ENCODE measurements at regions not wholly inside any gene's neighbourhood (a gene's known extent, or its start where the extent isn't known, plus 50 kb on each side); places are given as distances from the start of the nearest gene placed in this dataset.
"Not testable (repeated sequence)": the region's sequence is repeated elsewhere in the genome, so short reads cannot be mapped to it uniquely, and the experiment has no call there.

DNA sequence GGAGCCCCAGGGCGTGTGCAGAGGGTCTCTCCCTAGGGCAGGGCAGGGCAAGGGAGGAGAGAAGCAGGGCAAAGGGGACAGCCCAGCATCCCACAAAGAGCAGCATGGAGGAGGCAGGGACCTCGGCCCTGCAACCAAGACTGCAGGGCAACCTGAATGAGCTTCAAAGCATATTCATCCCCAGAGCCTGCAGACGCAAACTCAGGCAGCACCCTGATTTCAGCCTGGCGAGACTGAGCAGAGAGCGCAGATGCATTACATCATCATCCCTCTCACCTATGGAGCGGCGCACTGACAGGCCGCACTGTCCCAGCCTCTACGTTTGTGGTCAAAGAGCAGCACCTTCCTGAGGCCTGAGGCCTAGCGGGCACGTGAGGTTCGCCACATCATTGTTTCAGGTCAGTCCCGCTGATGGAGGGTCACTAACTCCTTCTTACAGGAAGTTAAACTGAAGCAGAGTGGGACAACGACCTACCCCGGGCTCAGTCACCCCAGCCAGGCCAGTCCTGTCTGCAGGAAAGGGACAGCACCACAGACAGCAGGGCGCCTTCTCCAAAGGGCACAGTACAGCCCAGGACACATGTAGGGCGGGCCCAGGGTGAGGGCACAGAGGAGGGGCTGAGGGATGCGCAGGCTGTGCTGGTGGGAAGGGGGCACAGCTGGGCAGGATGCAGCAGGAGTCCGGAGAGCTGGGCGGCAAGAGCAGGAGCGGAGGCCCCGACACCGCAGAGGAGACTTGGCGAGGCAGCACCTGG lies 67.2 kb upstream of the RAB6C start:
- Histone ChIP-seq H3K27ac (ENCODE audit: low read depth, low read length, severe bottlenecking) (no peak overlapping the region), H3K36me3 (ENCODE audit: control insufficient read depth, insufficient read depth, low read length) (no peaks in the 10 kb centered on the region), H3K9me3 (ENCODE audit: control insufficient read depth, low read length) (no peaks in the 10 kb centered on the region), H3K4me1 (ENCODE audit: control insufficient read depth, insufficient read depth, low read length, poor library complexity, severe bottlenecking) (no peaks in the 10 kb centered on the region), H3K4me3 (ENCODE audit: extremely low read depth, insufficient read depth, low read length, poor library complexity, severe bottlenecking) (no peak overlapping the region)
- 94 to 96% methylated on average over 18 to 22 of the region's 24 CpGs for WGBS, 2 experiments (ENCODE audit: insufficient coverage in 2 of 2)

DNA sequence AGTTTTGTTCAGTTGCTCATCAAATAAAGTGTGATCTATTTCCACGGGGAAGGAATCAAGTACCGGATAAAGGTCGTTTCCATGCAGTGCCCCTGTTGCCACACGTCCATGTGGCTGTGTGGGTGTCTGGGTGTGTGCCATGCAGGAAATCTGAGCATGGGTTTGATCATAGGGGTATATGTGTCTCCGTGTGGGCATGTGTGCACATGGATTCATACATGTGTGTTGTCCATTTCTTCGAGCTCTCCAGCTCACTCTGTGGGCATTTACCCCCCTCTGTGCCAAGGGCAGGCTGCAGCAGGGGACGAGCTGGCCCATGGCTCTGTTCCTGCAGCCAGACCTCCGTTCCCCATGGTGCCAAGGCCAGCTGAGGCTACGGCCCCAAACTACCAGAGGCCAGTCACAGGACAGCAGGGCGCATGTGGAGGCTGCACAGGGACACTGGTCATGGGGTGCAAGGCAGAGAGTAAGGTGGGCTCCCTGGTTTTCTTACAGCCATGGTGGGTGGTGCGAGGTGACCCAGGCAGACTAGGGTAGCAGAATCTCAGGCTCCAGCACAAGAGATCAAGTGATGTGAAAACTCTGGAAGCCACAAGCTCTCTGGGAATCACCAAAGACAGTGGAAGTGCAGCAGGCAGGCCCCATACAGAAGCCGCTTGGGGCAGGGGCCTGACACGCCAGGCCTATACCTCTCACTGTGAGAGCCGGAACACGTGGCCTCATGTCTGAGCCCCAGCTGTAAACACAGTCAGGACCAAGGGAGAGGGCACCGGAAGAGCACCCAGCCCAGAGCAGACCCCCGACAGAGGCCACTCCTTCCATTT lies 66.4 kb upstream of the RAB6C start:
- no peak overlapping the region for H3K27ac ChIP-seq (ENCODE audit: low read depth, low read length, severe bottlenecking)
- WGBS, 2 experiments (ENCODE audit: insufficient coverage in 2 of 2) = 85 to 96% methylated on average over 12 to 14 of the region's 17 CpGs
- no peak overlapping the region for H3K4me3 ChIP-seq (ENCODE audit: extremely low read depth, insufficient read depth, low read length, poor library complexity, severe bottlenecking)
- H3K4me1 ChIP-seq (ENCODE audit: control insufficient read depth, insufficient read depth, low read length, poor library complexity, severe bottlenecking) = no peaks in the 10 kb centered on the region
- H3K9me3 ChIP-seq (ENCODE audit: control insufficient read depth, low read length) = no peaks in the 10 kb centered on the region
- H3K36me3 ChIP-seq (ENCODE audit: control insufficient read depth, insufficient read depth, low read length) = no peaks in the 10 kb centered on the region

DNA sequence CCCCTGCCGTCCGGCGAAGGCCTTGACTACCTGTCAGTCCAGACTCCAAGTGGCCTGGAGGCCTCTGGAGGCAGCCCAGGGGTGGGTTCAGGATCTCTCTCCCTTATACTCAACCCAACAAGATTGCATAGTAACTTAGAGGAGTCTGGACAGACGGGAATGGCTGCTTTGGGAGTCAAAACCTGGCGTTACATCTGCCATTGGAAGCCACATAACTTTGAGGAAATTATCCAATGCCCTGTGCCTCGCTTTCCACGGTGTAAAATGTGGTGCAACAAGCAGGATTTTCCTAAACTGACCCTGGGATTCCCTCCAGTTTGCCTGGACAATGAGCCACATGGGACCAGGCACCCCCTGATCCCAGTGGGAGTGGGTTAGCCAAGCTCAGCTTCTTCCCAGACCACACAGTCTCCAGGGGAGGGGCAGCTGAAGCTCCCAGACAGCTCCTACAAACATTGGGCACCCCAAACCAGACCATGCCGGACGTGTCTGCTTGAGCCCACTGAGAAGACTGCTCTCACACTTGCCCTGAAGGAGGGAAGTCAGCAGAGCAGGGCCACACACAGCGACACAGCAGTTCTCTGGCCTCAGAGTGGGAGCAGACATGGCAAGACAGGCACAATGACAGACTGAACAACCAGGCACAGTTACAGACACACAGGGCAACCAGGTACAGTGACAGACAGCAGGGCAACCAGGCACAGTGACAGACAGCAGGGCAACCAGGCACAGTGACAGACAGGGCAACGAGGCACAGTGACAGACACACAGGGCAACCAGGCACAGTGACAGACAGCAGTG lies 65.6 kb upstream of the RAB6C start:
- Histone ChIP-seq H3K27ac (ENCODE audit: low read depth, low read length, severe bottlenecking) (no peak overlapping the region), H3K4me3 (ENCODE audit: extremely low read depth, insufficient read depth, low read length, poor library complexity, severe bottlenecking) (no peak overlapping the region), H3K36me3 (ENCODE audit: control insufficient read depth, insufficient read depth, low read length) (no peaks in the 10 kb centered on the region), H3K9me3 (ENCODE audit: control insufficient read depth, low read length) (peaks cover 3% of the 10 kb centered on the region), H3K4me1 (ENCODE audit: control insufficient read depth, insufficient read depth, low read length, poor library complexity, severe bottlenecking) (no peaks in the 10 kb centered on the region)
- WGBS, 2 experiments (ENCODE audit: insufficient coverage in 2 of 2) = 82 to 87% methylated on average over 8 of the region's 11 CpGs

DNA sequence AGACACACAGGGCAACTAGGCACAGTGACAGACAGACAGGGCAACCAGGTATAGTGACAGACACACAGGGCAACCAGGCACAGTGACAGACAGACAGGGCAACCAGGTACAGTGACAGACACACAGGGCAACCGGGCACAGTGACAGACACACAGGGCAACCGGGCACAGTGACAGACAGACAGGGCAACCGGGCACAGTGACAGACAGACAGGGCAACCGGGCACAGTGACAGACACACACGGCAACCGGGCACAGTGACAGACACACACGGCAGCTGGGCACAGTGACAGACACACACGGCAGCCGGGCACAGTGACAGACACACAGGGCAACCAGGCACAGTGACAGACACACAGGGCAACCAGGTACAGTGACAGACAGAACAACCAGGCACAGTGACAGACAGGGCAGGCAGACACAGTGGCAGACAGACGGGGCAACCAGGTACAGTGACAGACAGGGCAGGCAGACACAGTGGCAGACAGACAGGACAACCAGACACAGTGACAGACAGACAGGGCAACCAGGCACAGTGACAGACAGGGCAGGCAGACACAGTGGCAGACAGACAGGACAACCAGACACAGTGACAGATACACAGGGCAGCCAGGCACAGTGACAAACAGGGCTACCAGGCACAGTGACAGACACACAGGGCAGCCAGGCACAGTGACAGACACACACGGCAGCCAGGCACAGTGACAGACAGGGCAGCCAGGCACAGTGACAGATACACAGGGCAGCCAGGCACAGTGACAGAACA lies 64.7 kb upstream of the RAB6C start:
- H3K9me3 ChIP-seq (ENCODE audit: control insufficient read depth, low read length) = peaks cover 5% of the 10 kb centered on the region
- no peak overlapping the region for H3K4me3 ChIP-seq (ENCODE audit: extremely low read depth, insufficient read depth, low read length, poor library complexity, severe bottlenecking)
- no peaks in the 10 kb centered on the region for H3K36me3 ChIP-seq (ENCODE audit: control insufficient read depth, insufficient read depth, low read length)
- no peak overlapping the region for H3K27ac ChIP-seq (ENCODE audit: low read depth, low read length, severe bottlenecking)
- H3K4me1 ChIP-seq (ENCODE audit: control insufficient read depth, insufficient read depth, low read length, poor library complexity, severe bottlenecking) = no peaks in the 10 kb centered on the region
- 89 to 93% methylated on average over 11 of the region's 11 CpGs for WGBS, 2 experiments (ENCODE audit: insufficient coverage in 2 of 2)

DNA sequence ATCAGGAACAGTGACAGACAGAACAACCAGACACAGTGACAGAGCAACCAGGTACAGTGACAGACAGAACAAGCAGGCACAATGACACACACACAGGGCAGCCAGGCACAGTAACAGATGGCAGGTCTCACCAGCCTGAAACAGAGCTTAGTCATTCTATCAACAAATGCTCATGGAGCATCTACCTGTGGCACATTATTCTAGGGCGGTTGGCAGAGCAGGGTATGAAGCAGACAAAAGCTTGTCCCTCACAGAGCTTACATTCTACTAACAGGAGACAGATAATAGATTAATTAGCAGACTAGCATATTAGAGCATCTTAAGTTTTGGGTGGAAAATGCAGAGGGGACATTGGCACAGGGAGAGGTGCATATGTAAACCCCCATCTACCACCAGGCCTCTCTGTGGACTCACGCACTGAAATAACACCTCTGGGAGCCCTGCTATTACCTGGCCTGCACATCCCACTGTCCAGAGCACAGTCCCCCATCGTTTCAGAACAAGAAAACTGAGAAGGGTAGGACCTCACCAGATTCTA lies 64.1 kb upstream of the RAB6C start:
- 73 to 90% methylated on average over 2 of the region's 3 CpGs for WGBS, 2 experiments (ENCODE audit: insufficient coverage in 2 of 2)
- Histone ChIP-seq H3K36me3 (ENCODE audit: control insufficient read depth, insufficient read depth, low read length) (no peaks in the 10 kb centered on the region), H3K4me1 (ENCODE audit: control insufficient read depth, insufficient read depth, low read length, poor library complexity, severe bottlenecking) (no peaks in the 10 kb centered on the region), H3K4me3 (ENCODE audit: extremely low read depth, insufficient read depth, low read length, poor library complexity, severe bottlenecking) (no peak overlapping the region), H3K9me3 (ENCODE audit: control insufficient read depth, low read length) (peaks cover 5% of the 10 kb centered on the region), H3K27ac (ENCODE audit: low read depth, low read length, severe bottlenecking) (no peak overlapping the region)

DNA sequence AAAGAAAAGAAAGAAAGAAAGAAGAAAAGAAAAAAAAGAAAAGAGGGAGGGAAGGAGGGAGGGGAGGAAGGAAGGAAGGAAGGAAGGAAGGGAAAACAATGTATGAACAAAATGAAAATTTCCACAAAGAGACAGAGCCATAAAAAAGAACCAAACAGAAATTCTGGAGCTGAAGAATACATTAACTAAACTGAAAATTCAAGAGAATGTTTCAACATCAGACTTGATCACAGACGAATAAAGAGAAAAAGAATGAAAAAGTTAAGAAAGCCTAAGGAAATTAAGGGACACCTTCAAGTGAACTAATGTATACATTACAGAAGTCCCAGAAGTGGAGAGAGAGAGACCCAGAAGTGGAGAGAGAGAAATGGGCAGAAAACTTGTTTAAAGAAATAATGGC lies 60.9 kb upstream of the RAB6C start:
- Histone ChIP-seq H3K9me3 (ENCODE audit: control insufficient read depth, low read length) (peaks cover 5% of the 10 kb centered on the region), H3K27ac (ENCODE audit: low read depth, low read length, severe bottlenecking) (no peak overlapping the region), H3K4me3 (ENCODE audit: extremely low read depth, insufficient read depth, low read length, poor library complexity, severe bottlenecking) (no peak overlapping the region), H3K36me3 (ENCODE audit: control insufficient read depth, insufficient read depth, low read length) (no peaks in the 10 kb centered on the region), H3K4me1 (ENCODE audit: control insufficient read depth, insufficient read depth, low read length, poor library complexity, severe bottlenecking) (no peaks in the 10 kb centered on the region)
- WGBS, 2 experiments (ENCODE audit: insufficient coverage in 2 of 2) = no CpG with 5 or more reads among the region's 1 CpG

DNA sequence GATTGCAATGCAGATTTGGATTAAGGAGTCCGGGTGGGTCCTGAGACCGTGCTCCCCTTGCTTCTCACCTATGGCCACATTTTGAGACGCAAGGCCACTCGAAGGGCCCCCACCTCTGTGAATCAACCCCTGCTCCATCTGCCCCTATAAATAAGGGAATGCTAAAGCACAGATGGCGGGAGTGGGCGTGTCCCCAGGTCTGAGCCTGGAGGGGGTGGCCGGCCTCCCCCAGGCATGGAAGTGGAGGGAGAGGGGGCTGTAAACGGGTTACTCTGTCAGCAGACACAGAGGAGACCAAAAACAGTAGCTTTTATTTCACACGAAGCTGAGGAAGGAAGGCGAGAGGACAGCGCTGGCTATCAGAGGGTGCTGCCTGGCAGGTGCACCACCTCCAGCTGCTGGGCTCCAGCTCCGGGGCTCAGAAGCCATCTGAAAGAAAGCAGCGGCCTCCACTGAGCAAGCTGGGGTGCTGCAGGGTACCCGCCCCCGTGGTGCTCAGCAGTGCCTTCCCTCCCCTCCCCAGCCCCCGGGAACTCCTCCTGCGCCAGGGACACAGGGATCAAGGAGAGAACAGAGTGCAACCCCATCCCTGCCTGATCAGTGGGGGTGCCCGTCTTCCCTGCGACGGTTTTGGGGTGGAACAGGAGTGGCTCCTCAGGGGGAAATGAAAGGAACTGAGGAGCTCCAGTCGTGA lies 56.7 kb upstream of the RAB6C start:
- H3K27ac ChIP-seq (ENCODE audit: low read depth, low read length, severe bottlenecking) = no peak overlapping the region
- no peak overlapping the region for H3K4me3 ChIP-seq (ENCODE audit: extremely low read depth, insufficient read depth, low read length, poor library complexity, severe bottlenecking)
- H3K9me3 ChIP-seq (ENCODE audit: control insufficient read depth, low read length) = peaks cover 5% of the 10 kb centered on the region
- no peaks in the 10 kb centered on the region for H3K36me3 ChIP-seq (ENCODE audit: control insufficient read depth, insufficient read depth, low read length)
- WGBS, 2 experiments (ENCODE audit: insufficient coverage in 2 of 2) = 39 to 40% methylated on average over 13 to 14 of the region's 21 CpGs
- H3K4me1 ChIP-seq (ENCODE audit: control insufficient read depth, insufficient read depth, low read length, poor library complexity, severe bottlenecking) = no peaks in the 10 kb centered on the region

DNA sequence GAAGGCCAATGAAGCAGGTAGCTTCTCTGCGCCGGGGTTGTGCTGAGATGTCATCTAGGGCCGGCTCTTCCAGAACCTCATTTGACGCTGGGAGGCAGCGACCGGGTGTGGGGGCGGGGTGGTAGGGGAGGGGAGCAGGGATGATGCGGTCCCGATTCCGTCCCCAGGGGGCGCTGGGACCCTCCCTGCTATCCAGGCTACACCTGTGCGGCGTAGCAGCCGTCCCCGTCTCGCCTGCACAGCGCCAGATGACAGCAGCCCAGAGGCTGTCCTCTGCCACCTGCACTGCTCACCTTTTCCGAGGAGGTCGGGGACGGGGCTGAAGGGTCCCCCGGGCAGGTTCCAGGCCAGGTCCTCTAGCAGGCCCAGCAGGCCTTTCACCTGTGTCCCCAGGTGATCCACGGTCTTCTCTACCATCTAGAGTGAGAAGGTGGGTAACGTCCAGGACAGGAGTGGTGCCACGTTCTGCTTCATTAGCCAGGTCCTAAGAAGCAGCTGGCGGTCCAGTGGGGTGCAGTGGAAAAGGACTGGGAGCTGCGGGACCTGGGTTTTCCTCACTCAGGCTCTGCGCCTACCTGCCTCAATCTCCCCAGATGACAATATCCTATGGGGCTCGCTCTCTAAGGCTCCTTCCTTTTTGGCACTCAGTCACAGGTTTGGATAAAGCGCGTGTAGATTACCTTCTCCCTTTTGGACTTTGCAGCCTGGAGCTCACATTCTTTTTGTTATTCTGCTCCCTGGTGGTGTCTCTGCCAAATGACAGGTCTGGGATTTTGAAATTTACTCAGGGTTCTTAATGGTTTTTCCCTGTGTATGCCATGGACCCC lies 56.0 kb upstream of the RAB6C start:
- no peak overlapping the region for H3K4me3 ChIP-seq (ENCODE audit: extremely low read depth, insufficient read depth, low read length, poor library complexity, severe bottlenecking)
- H3K36me3 ChIP-seq (ENCODE audit: control insufficient read depth, insufficient read depth, low read length) = no peaks in the 10 kb centered on the region
- H3K4me1 ChIP-seq (ENCODE audit: control insufficient read depth, insufficient read depth, low read length, poor library complexity, severe bottlenecking) = no peaks in the 10 kb centered on the region
- 4 to 6% methylated on average over 20 to 21 of the region's 30 CpGs for WGBS, 2 experiments (ENCODE audit: insufficient coverage in 2 of 2)
- H3K27ac ChIP-seq (ENCODE audit: low read depth, low read length, severe bottlenecking) = no peak overlapping the region
- peaks cover 5% of the 10 kb centered on the region for H3K9me3 ChIP-seq (ENCODE audit: control insufficient read depth, low read length)

DNA sequence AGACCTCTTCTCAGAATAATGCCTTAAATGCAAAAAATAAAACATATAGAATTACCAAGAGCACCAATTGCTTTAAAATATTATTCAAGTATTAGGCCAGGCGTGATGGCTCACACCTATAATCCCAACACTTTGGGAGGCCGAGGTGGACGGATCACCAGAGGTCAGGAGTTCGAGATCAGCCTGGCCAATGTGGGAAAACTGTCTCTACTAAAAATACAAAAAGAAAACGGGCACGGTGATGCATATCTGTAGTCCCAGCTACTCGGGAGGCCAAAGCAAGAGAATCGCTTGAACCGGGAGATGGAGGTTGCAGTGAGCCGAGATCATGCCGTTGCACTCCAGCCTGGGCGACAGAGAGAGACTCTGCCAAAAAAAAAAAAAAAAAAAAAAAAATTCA lies 55.4 kb upstream of the RAB6C start:
- H3K36me3 ChIP-seq (ENCODE audit: control insufficient read depth, insufficient read depth, low read length); H3K27ac ChIP-seq (ENCODE audit: low read depth, low read length, severe bottlenecking); H3K9me3 ChIP-seq (ENCODE audit: control insufficient read depth, low read length); H3K4me3 ChIP-seq (ENCODE audit: extremely low read depth, insufficient read depth, low read length, poor library complexity, severe bottlenecking); H3K4me1 ChIP-seq (ENCODE audit: control insufficient read depth, insufficient read depth, low read length, poor library complexity, severe bottlenecking): not testable (repeated sequence)
- 80 to 85% methylated on average over 8 to 9 of the region's 12 CpGs for WGBS, 2 experiments (ENCODE audit: insufficient coverage in 2 of 2)
